Neural progenitor cell (in vitro differentiated cells): ENCODE measurements at regions not wholly inside any gene's neighbourhood (a gene's known extent, or its start where the extent isn't known, plus 50 kb on each side); places are given as distances from the start of the nearest gene placed in this dataset.
"Not testable (repeated sequence)": the region's sequence is repeated elsewhere in the genome, so short reads cannot be mapped to it uniquely, and the experiment has no call there.

ENCODE experiments used
- DNase-seq: peaks from one replicate; pipeline ENCODE4 v3.0.0-alpha.2; 2016; ENCODE audit warnings: low spot score
- H2AFZ ChIP-seq: fragments of 200-600 bp; sonication (generic); replicated peaks from 2 replicates; pipeline ENCODE4 v1.6.1; 2016; ENCODE audit warnings: antibody characterized with exemption
- H3F3A ChIP-seq: fragments of 200-600 bp; sonication (generic); 2 replicates; pipeline ENCODE4 v1.6.1; 2016; ENCODE audit warnings: antibody characterized with exemption, low read depth
- H3K27ac ChIP-seq: fragments of 200-600 bp; sonication (generic); 2 replicates; pipeline ENCODE4 v1.5.1; 2016; ENCODE audit warnings: mild to moderate bottlenecking
- H3K27me3 ChIP-seq: fragments of 200-600 bp; sonication (generic); 2 replicates; pipeline ENCODE4 v1.6.1; 2016; ENCODE audit warnings: mild to moderate bottlenecking, moderate library complexity
- H3K36me3 ChIP-seq: fragments of 200-600 bp; sonication (generic); 2 replicates; pipeline ENCODE4 v1.5.1; 2016
- H3K4me1 ChIP-seq: fragments of 200-600 bp; sonication (generic); 2 replicates; pipeline ENCODE4 v1.6.1; 2016; ENCODE audit warnings: mixed run types
- H3K4me2 ChIP-seq: fragments of 200-600 bp; sonication (generic); 2 replicates; pipeline ENCODE4 v1.6.1; 2016
- H3K4me3 ChIP-seq: fragments of 200-600 bp; sonication (generic); 2 replicates; pipeline ENCODE4 v1.5.1; 2016
- H3K79me2 ChIP-seq: fragments of 200-600 bp; sonication (generic); 2 replicates; pipeline ENCODE4 v1.6.1; 2016; ENCODE audit warnings: low read depth
- H3K9ac ChIP-seq: fragments of 200-600 bp; sonication (generic); 2 replicates; pipeline ENCODE4 v1.6.1; 2016
- H3K9me3 ChIP-seq: fragments of 200-600 bp; sonication (generic); 2 replicates; pipeline ENCODE4 v1.5.1; 2016; ENCODE audit warnings: low read depth
- H4K20me1 ChIP-seq: fragments of 200-600 bp; sonication (generic); 2 replicates; pipeline ENCODE4 v1.6.1; 2016; ENCODE audit warnings: low read depth
- H3K27ac Mint-ChIP-seq: 3 replicates; pipeline ENCODE4 v1.8.0; 2021; ENCODE audit warnings: mixed read lengths
- H3K27me3 Mint-ChIP-seq: 2 replicates; pipeline ENCODE4 v1.8.0; 2022; ENCODE audit warnings: low read depth, mild to moderate bottlenecking, inconsistent platforms, moderate library complexity, mixed read lengths; ENCODE audit not compliant: insufficient read depth
- H3K36me3 Mint-ChIP-seq: 3 replicates; pipeline ENCODE4 v1.8.0; 2021; ENCODE audit warnings: mixed read lengths
- H3K4me1 Mint-ChIP-seq: 3 replicates; pipeline ENCODE4 v1.8.0; 2021; ENCODE audit warnings: mixed read lengths
- H3K4me3 Mint-ChIP-seq: 3 replicates; pipeline ENCODE4 v1.8.0; 2021; ENCODE audit warnings: mild to moderate bottlenecking, moderate library complexity, mixed read lengths
- H3K9me3 Mint-ChIP-seq: 3 replicates; pipeline ENCODE4 v1.8.0; 2020; ENCODE audit warnings: mixed read lengths
- EZH2 ChIP-seq: fragments of 200-600 bp; sonication (generic); IDR thresholded peaks from 2 replicates; pipeline ENCODE4 v1.6.1; 2017; ENCODE audit warnings: antibody characterized with exemption, mild to moderate bottlenecking, moderate library complexity
- EZH2phosphoT487 ChIP-seq: fragments of 200-600 bp; sonication (generic); IDR thresholded peaks from 2 replicates; pipeline ENCODE4 v1.6.1; 2017; ENCODE audit warnings: antibody characterized with exemption
- TF ChIP-seq, protein P1 (sequence below): fragments of 200-600 bp; sonication (generic); IDR thresholded peaks from 2 replicates; pipeline ENCODE4 v1.5.1; 2017; ENCODE audit warnings: antibody characterized with exemption, mild to moderate bottlenecking

DNA sequence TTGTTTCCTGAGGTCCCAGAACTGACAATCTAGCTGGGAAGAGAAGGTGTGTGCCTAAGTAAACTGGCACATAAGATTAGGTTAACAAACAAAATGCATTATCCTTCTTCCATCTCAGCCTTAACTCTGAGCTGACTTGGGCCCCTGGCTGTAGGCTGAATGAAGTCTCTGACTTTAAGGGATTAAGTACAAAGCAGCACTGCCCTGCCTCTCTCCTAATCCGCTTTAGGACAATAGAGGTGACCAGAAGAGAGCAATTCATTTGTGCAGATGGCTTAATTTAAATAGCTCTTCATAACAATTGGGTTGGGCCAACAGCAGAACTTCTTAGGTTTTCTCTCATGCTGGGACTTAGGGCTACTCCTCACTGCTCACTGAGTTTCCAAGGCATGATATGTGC is 181.6 kb upstream of the SOX14 start:
- peaks cover 18% of the 10 kb centered on the region for H3K4me1 ChIP-seq
- H3K4me2 ChIP-seq: peak overlapping the region; percentile 74
- H3K9me3 Mint-ChIP-seq: peaks cover 19% of the 10 kb centered on the region
- H2AFZ ChIP-seq: no peak overlapping the region
- H3K36me3 ChIP-seq: no peaks in the 10 kb centered on the region
- H3K27ac ChIP-seq: no peak overlapping the region
- H3K9me3 ChIP-seq: peaks cover 9% of the 10 kb centered on the region
- no peaks in the 10 kb centered on the region for H4K20me1 ChIP-seq
- H3K27me3 Mint-ChIP-seq: peaks cover 4% of the 10 kb centered on the region
- TF ChIP-seq EZH2 (no peak), EZH2phosphoT487 (peak; percentile 98)
- peaks cover 42% of the 10 kb centered on the region for H3K27me3 ChIP-seq
- DNase-seq: peak; percentile 93
- peaks cover 5% of the 10 kb centered on the region for H3K36me3 Mint-ChIP-seq
- peak overlapping the region; percentile 21 for H3K4me3 Mint-ChIP-seq
- no peaks in the 10 kb centered on the region for H3K79me2 ChIP-seq
- H3K4me3 ChIP-seq: peak overlapping the region; percentile 24
- no peak overlapping the region for H3K9ac ChIP-seq
- H3F3A ChIP-seq: peaks cover 7% of the 10 kb centered on the region
- no peak overlapping the region for H3K27ac Mint-ChIP-seq
- H3K4me1 Mint-ChIP-seq: peaks cover 9% of the 10 kb centered on the region

DNA sequence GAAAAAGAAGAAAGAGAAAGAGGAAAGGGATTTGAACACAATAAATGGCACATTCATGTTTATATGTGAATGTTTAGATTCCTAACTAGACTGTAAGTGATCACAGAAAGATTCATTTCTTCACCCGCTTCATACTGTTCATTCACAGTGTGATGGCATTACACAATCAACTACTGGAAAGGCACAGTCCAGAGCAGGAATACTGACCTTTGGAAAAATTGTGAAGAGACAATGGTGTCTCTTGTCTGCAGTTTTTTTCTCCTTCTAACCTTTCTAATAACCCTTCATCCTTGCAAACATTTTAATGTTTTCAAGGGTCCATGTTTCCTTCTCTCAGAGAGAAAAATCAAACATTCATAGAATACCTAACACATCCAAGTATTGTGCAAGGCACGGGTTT is 180.9 kb upstream of the SOX14 start:
- H3K4me2 ChIP-seq: peak overlapping the region; percentile 74
- Mint-ChIP-seq H3K4me3 (no peak overlapping the region), H3K27ac (no peak overlapping the region), H3K36me3 (peaks cover 5% of the 10 kb centered on the region), H3K4me1 (peaks cover 9% of the 10 kb centered on the region), H3K27me3 (peaks cover 4% of the 10 kb centered on the region), H3K9me3 (peaks cover 19% of the 10 kb centered on the region)
- TF ChIP-seq, protein P1, sequence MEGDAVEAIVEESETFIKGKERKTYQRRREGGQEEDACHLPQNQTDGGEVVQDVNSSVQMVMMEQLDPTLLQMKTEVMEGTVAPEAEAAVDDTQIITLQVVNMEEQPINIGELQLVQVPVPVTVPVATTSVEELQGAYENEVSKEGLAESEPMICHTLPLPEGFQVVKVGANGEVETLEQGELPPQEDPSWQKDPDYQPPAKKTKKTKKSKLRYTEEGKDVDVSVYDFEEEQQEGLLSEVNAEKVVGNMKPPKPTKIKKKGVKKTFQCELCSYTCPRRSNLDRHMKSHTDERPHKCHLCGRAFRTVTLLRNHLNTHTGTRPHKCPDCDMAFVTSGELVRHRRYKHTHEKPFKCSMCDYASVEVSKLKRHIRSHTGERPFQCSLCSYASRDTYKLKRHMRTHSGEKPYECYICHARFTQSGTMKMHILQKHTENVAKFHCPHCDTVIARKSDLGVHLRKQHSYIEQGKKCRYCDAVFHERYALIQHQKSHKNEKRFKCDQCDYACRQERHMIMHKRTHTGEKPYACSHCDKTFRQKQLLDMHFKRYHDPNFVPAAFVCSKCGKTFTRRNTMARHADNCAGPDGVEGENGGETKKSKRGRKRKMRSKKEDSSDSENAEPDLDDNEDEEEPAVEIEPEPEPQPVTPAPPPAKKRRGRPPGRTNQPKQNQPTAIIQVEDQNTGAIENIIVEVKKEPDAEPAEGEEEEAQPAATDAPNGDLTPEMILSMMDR: no peak
- no peak for TF ChIP-seq EZH2
- TF ChIP-seq EZH2phosphoT487: no peak
- peaks cover 42% of the 10 kb centered on the region for H3K27me3 ChIP-seq
- DNase-seq: no peak
- H3K4me1 ChIP-seq: peaks cover 18% of the 10 kb centered on the region
- H3K4me3 ChIP-seq: no peak overlapping the region
- no peak overlapping the region for H2AFZ ChIP-seq
- H3F3A ChIP-seq: peaks cover 7% of the 10 kb centered on the region
- no peaks in the 10 kb centered on the region for H4K20me1 ChIP-seq
- H3K9ac ChIP-seq: no peak overlapping the region
- H3K36me3 ChIP-seq: no peaks in the 10 kb centered on the region
- H3K9me3 ChIP-seq: peaks cover 9% of the 10 kb centered on the region
- H3K27ac ChIP-seq: no peak overlapping the region
- H3K79me2 ChIP-seq: no peaks in the 10 kb centered on the region

GRCh38 chr3:137588871-137589270 is 175.2 kb upstream of the SOX14 start:
- H3K27me3 ChIP-seq: peaks cover 7% of the 10 kb centered on the region
- Mint-ChIP-seq H3K27ac (no peak overlapping the region), H3K4me3 (no peak overlapping the region), H3K36me3 (peaks cover 5% of the 10 kb centered on the region), H3K4me1 (no peaks in the 10 kb centered on the region), H3K9me3 (peaks cover 13% of the 10 kb centered on the region), H3K27me3 (peaks cover 2% of the 10 kb centered on the region)
- H4K20me1 ChIP-seq: no peaks in the 10 kb centered on the region
- no peaks in the 10 kb centered on the region for H3K36me3 ChIP-seq
- H3K4me3 ChIP-seq: no peak overlapping the region
- H3K27ac ChIP-seq: no peak overlapping the region
- H3K4me2 ChIP-seq: no peak overlapping the region
- H3K9ac ChIP-seq: no peak overlapping the region
- peaks cover 4% of the 10 kb centered on the region for H3K9me3 ChIP-seq
- H2AFZ ChIP-seq: no peak overlapping the region
- TF ChIP-seq EZH2phosphoT487 (no peak), EZH2 (no peak)
- TF ChIP-seq, protein P1: no peak
- no peaks in the 10 kb centered on the region for H3K4me1 ChIP-seq
- no peaks in the 10 kb centered on the region for H3F3A ChIP-seq
- no peak for DNase-seq
- no peaks in the 10 kb centered on the region for H3K79me2 ChIP-seq

- H3K27ac Mint-ChIP-seq, DNase-seq: not testable (repeated sequence)
These were observed 168.7 kb upstream of the SOX14 start for GRCh38 chr3:137595415-137595814.

More at GRCh38 chr3:137595415-137595814, 168.7 kb upstream of the SOX14 start:
- not testable (repeated sequence) for H3K27me3 Mint-ChIP-seq, H3K27ac ChIP-seq, H3K36me3 Mint-ChIP-seq, H3K36me3 ChIP-seq, H3K4me3 ChIP-seq, H3K79me2 ChIP-seq, H3K9ac ChIP-seq, H4K20me1 ChIP-seq, H2AFZ ChIP-seq, H3K4me1 Mint-ChIP-seq, H3K4me1 ChIP-seq, H3F3A ChIP-seq, H3K4me3 Mint-ChIP-seq, H3K27me3 ChIP-seq, H3K9me3 Mint-ChIP-seq, H3K9me3 ChIP-seq
- H3K4me2 ChIP-seq: peak overlapping the region; percentile 18
